GM19455 (cell line): ENCODE measurements at regions not wholly inside any gene's neighbourhood (a gene's known extent, or its start where the extent isn't known, plus 50 kb on each side); places are given as distances from the start of the nearest gene placed in this dataset.
"Not testable (repeated sequence)": the region's sequence is repeated elsewhere in the genome, so short reads cannot be mapped to it uniquely, and the experiment has no call there.

Experiments used
- ATAC-seq: cut with Tn5 transposase; IDR thresholded peaks from one replicate; pipeline ENCODE4 v1.9.1; 2021; ENCODE audit not compliant: unreplicated experiment

- no peak for ATAC-seq
These were observed 108.7 kb upstream of the NCOR2 start for GRCh38 chr12:124675881-124676713.

GRCh38 chr12:124674937-124675336, 107.5 kb upstream of the NCOR2 start:
- ATAC-seq, result no peak

DNA sequence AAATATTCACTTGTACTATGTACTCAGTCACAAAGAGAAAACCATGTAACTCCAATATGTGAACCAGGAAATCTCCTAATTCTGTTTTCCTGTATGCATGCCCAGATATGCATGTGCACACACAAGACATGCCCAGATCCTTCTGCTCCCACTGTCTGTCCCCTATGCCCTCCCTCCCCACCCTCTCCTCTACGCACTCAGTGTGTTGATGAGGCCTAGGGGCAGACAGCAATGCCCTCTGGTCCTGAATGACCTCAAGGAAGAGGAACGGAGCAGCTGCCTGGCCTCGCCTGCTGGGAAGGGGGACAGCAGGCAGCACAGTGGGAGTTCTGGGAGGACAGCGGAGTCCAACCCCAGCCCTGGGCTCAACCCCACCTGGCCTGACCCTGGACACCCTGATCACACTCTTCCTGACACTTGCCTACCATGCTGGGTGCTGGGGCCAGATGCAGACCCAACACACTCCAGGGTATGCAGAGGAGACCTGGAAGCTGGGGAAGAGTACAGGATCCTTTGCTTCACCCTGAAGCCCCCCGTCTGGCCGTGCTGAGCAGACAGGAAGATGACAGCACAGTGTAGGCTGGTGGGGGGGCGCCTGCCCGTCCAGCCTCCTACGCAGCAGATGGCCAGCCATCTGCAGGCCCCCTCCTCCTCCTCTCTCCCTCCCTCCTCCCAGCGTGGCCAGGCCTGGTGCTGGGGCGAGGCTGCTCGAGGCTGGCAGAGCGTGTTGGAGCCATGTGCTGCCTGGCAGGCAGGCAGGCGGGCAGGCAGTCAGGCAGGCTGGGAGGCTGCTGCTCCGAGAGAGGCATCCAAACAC, 106.6 kb upstream of the NCOR2 start:
- ATAC-seq, result no peak

- ATAC-seq, result not testable (repeated sequence)
These were observed 101.9 kb upstream of the NCOR2 start for GRCh38 chr12:124669271-124669721.

DNA sequence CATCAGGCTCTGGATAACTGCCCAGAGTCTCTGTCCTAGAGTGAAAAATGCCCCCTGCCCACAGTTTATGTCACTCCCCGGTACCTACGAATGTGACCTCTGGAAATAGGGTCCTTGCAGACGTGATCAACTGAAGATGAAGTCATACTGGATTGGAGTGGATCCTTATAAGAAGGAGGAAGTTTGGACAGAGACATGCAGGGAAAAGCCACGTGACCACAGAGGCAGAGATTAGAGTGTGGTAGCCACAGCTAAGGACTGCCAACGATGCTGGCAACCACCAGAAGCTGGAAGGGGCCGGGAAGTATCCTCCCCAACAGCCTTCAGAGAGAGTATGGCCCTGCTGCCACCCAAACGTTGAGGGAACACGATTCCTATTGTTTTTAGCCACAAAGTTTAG, 101.2 kb upstream of the NCOR2 start:
- ATAC-seq, result no peak

GRCh38 chr12:124667506-124668326, 100.3 kb upstream of the NCOR2 start:
- ATAC-seq, result no peak

DNA sequence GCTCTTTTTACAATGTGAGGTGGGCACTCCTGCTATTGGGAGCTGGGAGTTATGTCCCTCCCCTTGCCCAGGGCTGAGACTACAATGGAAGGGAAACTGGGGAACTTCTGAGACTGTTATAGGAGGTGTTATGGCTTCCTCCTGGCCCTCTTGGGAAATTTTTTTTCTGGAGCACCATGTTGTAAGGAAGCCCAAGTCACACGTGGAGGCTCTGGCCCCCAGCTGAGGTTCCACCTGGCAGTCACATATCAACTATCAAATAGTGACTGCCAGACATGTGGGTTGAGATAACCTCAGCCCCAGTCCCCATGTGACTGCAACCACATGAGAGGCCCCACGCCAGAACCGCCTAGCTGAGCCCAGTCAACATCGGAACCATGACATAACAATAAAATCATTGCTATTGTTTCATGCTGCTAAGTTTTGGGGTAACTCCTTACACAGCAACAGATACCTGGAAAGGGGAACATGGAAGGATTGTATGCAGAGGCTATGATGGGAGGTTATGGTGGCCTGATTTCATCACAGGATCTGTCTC, 99.4 kb upstream of the NCOR2 start:
- ATAC-seq, result no peak

DNA sequence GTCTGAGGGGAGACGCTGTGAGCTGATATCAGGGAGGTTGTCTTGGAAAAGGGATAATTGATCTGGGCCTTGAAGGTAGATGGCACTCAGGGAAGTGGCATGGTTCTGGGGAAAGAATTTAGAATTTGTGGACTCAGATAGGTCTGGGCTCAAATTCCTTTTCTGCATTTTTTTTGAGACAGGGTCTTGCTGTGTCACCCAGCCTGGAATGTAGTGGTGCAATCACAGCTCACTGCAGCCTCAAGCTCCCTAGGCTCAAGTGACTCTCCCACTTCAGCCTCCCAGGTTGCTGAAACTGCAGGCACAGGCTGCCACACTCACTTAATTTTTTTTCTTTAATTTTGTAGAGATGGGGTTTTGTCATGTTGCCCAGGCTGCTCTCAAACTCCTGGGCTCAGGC, 98.1 kb upstream of the NCOR2 start:
- no peak for ATAC-seq

DNA sequence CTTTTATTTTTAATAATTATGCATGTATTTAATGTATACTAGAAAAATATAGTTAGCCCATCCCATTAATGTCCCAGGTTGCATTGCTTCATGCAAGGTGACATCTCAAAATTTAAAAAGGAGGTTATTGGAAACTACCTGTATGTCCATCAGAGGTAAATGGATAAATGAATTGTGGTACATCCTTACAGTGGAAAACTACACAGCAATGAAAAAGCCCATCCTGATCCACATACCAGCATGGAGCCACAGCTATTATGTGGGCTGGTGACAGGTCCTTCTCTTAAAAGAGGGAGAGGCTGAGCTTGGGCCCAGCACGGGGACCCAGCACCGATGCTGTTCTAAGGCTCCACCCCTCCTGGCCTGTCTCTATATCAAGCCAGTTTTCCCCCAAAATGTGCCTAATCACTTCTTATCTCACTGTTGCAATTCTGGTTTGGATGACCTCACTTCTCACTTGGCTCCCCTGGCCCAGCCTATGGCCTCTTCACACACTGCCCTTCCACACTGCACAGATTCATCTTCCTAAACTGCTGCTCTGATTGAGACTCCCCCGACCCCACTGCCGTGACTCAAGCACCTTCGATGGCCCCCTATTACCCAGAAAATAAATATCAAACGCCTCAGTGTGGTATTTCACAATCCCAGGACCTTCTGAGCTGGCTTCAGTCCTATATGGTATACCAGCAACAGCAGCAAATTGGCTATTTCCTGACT, 97.1 kb upstream of the NCOR2 start:
- ATAC-seq, result no peak

- no peak for ATAC-seq
These were observed 96.5 kb upstream of the NCOR2 start for GRCh38 chr12:124663771-124664366.

GRCh38 chr12:124663206-124663605, 95.8 kb upstream of the NCOR2 start:
- no peak for ATAC-seq

DNA sequence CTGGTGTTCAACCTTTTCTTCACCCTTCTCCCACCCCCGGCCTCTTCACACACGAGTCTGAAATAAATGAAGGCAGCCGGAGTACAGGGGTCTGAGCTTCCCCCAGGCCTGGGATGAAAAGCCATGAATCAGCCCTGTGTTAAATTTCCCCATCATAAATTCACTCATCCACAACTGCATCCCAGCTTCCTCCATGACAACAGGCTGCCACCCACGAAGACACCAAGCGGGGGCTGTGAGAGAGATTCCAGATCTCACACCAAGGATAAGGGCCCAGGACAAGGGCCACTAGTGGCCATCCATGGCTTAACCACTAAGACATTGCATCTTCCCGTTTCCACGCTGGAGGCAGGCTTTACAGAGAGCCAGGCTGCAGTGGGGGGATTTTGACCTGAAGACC, 93.9 kb upstream of the NCOR2 start:
- ATAC-seq, result no peak

- no peak for ATAC-seq
These were observed 93.4 kb upstream of the NCOR2 start for GRCh38 chr12:124660851-124661250.

DNA sequence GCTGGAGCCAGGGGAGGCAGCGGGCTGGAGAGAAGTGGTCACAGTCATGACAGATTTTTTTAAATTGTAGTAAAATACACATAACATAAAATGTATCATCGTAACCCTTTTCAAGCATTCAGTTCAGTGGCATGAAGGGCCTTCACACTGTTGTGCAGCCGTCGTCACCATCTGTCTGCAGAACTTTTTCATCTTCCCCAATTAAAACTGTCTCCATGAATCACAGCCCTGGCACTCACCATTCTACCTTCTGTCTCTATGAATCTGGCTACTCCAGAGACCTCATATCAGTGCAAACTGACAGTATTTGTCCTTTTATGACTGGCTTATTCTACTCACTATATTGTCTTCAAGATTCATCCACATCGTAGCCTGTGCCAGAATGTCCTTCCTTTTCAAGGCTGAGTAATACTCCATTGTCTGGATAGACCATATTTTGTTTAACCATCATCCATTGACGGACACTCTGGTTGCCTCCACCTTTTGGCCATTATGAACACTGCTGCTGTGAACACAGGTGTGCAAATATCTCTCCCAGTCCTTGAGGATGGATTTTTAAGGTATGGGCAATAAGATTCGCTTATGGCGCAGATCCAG, 91.5 kb upstream of the NCOR2 start:
- ATAC-seq, result no peak

DNA sequence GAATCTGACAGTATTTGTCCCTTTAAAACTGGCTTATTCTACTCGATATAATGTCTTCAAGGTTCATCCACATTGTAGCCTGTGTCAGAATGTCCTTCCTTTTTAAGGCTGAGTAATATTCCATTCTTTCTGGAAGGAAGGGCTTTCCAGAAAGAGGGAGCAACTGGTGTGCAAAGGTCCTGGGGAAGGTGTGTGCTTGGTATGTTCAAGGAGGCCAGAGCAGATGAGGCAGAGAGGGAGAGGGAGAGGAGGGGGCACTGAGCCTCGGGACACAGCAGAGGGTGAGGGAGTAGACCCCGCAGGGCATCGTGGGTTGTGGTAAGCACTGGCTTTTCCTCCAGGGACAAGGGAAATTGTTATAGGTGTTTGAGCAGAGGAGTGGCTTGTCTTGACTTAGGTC, 90.9 kb upstream of the NCOR2 start:
- ATAC-seq, result no peak

GRCh38 chr12:124656947-124657434, 89.6 kb upstream of the NCOR2 start:
- ATAC-seq, result no peak

DNA sequence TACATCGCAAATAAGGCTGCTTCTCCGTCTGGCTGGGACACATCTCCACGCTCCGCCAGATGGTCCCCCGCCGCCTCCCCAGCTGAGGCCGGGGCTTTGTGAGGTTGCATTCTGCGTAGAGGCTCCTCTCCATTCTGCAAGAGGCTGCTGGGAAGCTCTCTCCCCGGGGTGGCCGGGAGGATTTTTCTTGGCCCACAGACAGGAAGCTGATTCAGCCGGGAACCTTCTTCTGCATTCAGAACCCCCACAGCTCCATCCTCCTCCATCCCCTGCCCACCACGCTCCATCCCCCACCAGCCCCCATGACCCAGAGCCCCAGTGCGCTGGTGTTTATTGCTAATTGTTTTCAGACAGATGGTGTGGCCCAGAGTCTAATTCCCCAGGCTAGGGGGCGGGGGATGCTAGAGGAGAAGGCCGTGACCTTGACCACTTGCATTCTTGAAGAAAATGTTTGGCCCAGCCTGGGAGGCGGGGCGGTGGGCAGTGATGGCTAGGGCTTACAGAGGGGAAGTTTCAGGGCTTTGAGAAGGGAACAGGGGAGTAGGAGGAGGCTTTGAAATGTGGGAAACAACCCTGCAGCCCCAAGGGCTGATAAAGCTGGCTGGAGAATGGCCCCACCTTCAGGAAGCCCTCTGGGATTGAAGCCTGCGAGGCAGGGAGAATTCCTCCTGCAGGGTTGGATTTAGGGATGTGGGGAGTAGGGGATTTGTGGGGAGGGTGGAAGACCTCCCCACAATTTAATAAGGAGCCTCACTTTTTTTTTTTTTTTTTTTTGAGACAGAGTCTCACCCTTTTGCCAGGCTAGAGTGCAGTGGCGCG, 88.5 kb upstream of the NCOR2 start:
- ATAC-seq, result no peak

GRCh38 chr12:124655048-124655697, 87.8 kb upstream of the NCOR2 start:
- no peak for ATAC-seq
